ENCODE measurements at regions not wholly inside any gene's neighbourhood (a gene's known extent, or its start where the extent isn't known, plus 50 kb on each side); places are given as distances from the start of the nearest gene placed in this dataset.

- TF ChIP-seq CTCF (IDR thresholded peaks at IDR 0.05), result no peak
- no peak for TF ChIP-seq POLR2A (IDR thresholded peaks at IDR 0.05)
Measured at GRCh38 chr7:138235207-138235606, 158.9 kb downstream of the AKR1D1 start.
